ENCODE measurements at regions not wholly inside any gene's neighbourhood (a gene's known extent, or its start where the extent isn't known, plus 50 kb on each side); places are given as distances from the start of the nearest gene placed in this dataset.

- ATAC-seq (no peak), DNase-seq (no peak)
- TF ChIP-seq, protein P1, sequence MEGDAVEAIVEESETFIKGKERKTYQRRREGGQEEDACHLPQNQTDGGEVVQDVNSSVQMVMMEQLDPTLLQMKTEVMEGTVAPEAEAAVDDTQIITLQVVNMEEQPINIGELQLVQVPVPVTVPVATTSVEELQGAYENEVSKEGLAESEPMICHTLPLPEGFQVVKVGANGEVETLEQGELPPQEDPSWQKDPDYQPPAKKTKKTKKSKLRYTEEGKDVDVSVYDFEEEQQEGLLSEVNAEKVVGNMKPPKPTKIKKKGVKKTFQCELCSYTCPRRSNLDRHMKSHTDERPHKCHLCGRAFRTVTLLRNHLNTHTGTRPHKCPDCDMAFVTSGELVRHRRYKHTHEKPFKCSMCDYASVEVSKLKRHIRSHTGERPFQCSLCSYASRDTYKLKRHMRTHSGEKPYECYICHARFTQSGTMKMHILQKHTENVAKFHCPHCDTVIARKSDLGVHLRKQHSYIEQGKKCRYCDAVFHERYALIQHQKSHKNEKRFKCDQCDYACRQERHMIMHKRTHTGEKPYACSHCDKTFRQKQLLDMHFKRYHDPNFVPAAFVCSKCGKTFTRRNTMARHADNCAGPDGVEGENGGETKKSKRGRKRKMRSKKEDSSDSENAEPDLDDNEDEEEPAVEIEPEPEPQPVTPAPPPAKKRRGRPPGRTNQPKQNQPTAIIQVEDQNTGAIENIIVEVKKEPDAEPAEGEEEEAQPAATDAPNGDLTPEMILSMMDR (IDR thresholded peaks at IDR 0.05): no peak
- intact Hi-C loops (cut with DNase I, micrococcal nuclease): no loop called here
- H3K9me3 ChIP-seq: no peaks in the 10 kb centered on the region
- peaks cover 18% of the 10 kb centered on the region for H3K4me1 ChIP-seq (ENCODE audit: low read depth)
- H3K4me3 ChIP-seq: no peak overlapping the region
- H3K36me3 ChIP-seq (ENCODE audit: low read depth): no peaks in the 10 kb centered on the region
Measured at GRCh38 chr6:109315341-109316110, 66.7 kb downstream of the CD164 start.

DNA sequence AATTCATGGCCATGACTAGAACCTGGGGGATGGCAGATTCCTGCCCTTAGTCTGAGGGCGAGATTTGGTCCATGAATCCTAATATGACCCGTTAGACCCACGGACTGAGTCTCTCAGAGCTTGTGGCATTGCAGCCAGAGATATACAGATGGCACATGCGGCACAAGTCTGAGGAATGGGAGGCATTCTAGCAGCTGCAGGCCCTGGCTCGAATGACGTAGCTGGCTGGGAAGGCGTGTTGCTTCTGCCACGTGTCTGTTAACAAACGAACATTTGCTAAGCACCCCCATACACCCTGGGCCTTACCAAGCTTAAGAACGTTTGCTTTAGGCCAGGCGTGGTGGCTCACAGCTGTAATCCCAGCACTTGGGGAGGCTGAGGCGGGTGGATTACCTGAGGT, 68.0 kb downstream of the CD164 start:
- TF ChIP-seq, protein P1 (IDR thresholded peaks at IDR 0.05): no peak
- ATAC-seq: no peak
- H3K36me3 ChIP-seq (ENCODE audit: low read depth): no peaks in the 10 kb centered on the region
- H3K4me1 ChIP-seq (ENCODE audit: low read depth): peaks cover 13% of the 10 kb centered on the region
- no peak for DNase-seq
- intact Hi-C loops (cut with DNase I, micrococcal nuclease): no loop called here
- H3K9me3 ChIP-seq: no peaks in the 10 kb centered on the region
- no peak overlapping the region for H3K4me3 ChIP-seq

- TF ChIP-seq, protein P1 (IDR thresholded peaks at IDR 0.05): no peak
- peaks cover 8% of the 10 kb centered on the region for H3K4me1 ChIP-seq (ENCODE audit: low read depth)
- intact Hi-C loops (cut with DNase I, micrococcal nuclease): no loop called here
- H3K36me3 ChIP-seq (ENCODE audit: low read depth): no peaks in the 10 kb centered on the region
- H3K9me3 ChIP-seq: no peaks in the 10 kb centered on the region
- no peak overlapping the region for H3K4me3 ChIP-seq
- ATAC-seq: no peak
- DNase-seq: no peak
Measured at GRCh38 chr6:109313139-109313538, 69.1 kb downstream of the CD164 start.

DNA sequence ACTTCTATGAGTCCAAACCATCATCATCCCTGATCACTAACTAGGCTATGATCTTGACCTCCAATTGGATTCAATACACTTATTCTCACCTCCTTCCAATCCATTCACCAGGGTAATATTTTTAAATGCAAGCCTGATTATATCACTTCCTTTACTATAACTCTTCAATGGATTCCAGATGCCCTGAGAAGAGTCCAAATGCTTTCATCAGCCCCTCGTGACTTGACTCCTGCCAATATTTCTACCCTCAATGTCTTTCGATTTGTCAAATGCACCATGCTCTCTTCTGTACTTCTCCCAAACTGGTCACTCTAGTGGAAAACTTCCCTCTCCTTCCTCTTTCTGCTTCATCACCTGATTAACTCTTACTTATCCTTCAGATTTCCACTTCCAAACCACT, 70.8 kb downstream of the CD164 start:
- H3K9me3 ChIP-seq: no peaks in the 10 kb centered on the region
- ATAC-seq (no peak), DNase-seq (no peak)
- TF ChIP-seq, protein P1 (IDR thresholded peaks at IDR 0.05): no peak
- H3K4me3 ChIP-seq: no peak overlapping the region
- intact Hi-C loops (cut with DNase I, micrococcal nuclease): no loop called here
- H3K36me3 ChIP-seq (ENCODE audit: low read depth): no peaks in the 10 kb centered on the region
- H3K4me1 ChIP-seq (ENCODE audit: low read depth): peaks cover 4% of the 10 kb centered on the region

DNA sequence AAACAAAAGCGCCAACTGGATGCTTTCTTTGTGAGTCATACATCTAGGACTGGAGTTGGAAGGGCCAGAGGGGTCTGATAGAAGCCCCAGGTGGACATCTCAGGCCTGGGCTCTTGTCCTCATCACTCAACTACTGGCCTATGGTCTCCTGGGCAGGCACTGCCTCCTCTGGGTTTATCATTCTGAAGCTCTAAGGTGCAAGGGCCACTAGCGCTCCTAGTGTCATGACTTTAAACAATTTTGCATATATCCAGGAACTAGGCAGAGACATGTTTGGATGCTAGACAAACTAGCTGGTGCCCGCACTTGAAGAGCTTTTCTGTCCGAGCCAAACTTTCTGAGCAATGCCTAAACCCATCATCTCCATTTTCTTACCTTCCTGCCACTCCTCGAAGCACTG, 72.3 kb downstream of the CD164 start:
- TF ChIP-seq, protein P1 (IDR thresholded peaks at IDR 0.05): no peak
- intact Hi-C loops (cut with DNase I, micrococcal nuclease): no loop called here

More for the DNA sequence above, 72.3 kb downstream of the CD164 start:
- Histone ChIP-seq H3K4me3 (no peak overlapping the region), H3K4me1 (ENCODE audit: low read depth) (peaks cover 4% of the 10 kb centered on the region), H3K9me3 (no peaks in the 10 kb centered on the region), H3K36me3 (ENCODE audit: low read depth) (no peaks in the 10 kb centered on the region)
- ATAC-seq (no peak), DNase-seq (no peak)

Measured in mucosa of descending colon (tissue), 3 donors.